Activated naive CD4-positive, alpha-beta T cell treated with Interleukin-2 at 50 U/mL for 16 hours (primary cell): ENCODE measurements at regions not wholly inside any gene's neighbourhood (a gene's known extent, or its start where the extent isn't known, plus 50 kb on each side); places are given as distances from the start of the nearest gene placed in this dataset.
A peak's percentile ranks its signal among the peaks of the same experiment; 100 is the strongest.

Experiments used
- DNase-seq: peaks from one replicate; pipeline ENCODE4 v3.0.0-alpha.2; 2020

DNA sequence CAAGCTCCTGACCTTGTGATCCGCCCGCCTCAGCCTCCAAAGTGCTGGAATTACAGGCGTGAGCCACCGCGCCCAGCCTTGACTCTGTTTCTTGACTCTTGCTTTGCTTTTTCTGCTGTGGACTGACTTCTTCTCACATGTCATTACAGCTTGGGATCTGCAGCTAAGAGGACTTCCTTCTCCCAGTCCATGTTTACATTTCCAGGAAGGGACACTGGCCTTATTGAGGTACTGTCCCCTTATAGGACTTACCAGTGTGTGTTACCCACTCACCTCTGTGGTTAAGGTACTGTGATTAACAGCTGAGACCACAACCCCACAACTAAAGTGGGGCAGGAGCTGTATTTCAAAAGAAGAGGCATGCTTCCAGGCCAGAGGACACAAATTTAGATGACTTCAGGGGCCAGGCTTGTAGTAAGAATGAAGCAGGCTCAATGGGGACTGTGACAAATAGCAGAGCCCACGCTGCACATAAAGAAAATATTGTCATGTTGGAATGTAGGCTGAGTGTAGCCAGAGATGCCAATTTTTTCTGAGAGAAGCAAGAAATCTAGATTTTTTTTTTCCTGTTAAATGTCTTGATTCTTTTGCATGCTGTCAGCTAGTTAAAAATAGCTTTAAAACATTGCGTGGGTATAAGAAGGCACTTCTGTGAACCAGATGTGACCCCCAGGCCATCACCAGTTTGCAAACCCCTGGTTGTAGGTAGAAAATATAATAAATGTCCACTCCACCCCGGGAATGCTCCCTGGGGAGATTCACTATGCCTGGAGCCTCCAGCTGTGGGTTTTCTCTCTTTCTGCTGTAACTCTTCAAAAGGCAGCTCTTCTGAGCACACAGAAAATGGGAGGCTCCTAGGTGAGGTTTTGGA lies 75.0 kb downstream of the PTPDC1 start:
- no peak for DNase-seq

DNA sequence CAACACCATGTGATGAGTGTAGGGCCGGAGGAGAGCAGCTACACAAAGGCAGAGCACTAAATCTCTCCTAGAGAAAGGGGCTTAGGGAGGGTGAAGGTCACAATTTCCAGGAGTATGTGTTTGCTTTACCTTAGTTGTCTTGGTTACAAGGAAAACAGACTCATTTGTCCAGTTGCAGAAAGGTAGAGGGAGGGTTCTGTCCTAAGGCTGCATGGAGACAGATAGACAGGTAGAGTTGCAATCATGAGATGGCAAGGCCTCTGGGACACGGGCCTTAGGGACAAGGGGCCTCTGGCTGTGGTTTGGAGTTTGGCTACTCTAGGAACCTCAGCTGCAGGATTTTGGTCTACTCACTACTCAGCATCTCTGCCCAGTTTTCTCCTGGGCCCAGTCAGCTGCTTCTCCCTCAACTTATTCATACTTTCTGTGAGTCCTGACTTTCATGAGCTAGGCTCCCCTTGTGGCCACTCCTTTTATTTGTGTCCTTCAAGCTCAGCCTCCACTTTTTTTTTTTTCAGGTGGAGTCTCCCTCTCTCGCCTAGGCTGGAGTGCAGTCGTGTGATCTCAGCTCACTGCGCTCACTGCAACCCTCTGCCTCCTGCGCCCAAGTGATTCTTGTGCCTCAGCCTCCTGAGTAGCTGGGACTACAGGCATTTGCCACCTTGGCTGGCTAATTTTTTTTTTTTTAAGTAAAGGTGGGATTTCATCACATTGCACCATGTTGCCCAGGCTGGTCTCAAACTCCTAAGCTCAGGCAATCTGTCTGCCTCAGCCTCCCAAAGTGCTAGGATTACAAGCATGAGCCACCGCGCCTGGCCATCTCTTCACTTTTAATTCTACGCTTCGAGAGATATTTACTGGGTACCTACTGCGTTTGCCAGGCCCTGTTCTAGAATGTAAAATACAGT lies 76.6 kb downstream of the PTPDC1 start:
- no peak for DNase-seq

DNA sequence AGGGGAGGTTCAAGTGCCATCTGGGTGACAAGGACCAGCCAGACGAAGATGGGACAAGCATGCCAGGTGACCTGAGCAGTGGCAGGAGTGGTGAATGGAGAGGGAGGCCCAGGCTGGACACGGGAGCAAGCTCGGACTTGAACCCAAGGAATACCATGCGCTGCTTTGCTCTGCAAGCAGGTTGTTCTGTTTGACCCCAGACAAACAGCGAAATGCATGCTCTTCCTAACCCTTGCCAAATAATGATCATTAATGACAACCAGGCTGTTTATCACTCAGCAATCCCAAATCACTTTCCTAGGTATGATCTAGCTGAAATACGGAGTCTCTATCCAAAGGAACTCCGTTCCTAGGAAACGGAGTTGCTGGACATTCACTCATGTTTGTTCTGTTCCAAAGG lies 77.4 kb downstream of the PTPDC1 start:
- no peak for DNase-seq

DNA sequence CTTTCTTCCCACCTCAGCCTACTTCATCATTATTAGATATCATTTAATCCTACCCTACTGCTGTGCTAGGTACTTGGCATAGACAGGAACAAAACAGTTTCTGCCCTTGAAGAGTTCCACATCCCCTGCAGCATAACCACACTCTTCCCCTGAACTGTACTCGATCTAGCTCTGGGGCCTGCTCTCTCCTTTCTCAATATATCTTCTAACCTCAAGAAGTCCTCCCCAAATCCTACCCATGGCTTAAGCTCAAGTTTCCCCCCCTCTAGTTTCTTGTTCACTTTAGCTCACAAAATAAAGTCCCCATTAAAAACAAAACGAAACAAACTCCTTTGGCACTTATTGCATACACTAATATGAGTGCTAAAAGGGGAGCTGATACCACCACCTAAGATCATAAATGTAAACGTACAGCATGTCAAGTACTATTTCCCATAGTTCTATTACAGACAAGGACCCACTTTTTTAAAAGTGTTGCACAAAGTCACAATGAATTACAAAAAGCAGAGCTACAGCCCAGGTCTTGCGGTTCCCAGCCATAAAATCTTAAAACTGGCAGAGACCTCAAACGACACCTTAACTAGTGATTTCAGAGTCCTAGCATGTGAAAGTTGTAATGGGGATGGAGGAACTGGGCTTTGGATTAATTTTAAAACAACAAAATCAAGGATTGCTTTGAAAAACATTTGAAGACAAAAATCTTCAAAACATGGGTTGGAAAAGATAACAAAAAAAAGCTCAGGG lies 80.7 kb downstream of the PTPDC1 start:
- no peak for DNase-seq

DNA sequence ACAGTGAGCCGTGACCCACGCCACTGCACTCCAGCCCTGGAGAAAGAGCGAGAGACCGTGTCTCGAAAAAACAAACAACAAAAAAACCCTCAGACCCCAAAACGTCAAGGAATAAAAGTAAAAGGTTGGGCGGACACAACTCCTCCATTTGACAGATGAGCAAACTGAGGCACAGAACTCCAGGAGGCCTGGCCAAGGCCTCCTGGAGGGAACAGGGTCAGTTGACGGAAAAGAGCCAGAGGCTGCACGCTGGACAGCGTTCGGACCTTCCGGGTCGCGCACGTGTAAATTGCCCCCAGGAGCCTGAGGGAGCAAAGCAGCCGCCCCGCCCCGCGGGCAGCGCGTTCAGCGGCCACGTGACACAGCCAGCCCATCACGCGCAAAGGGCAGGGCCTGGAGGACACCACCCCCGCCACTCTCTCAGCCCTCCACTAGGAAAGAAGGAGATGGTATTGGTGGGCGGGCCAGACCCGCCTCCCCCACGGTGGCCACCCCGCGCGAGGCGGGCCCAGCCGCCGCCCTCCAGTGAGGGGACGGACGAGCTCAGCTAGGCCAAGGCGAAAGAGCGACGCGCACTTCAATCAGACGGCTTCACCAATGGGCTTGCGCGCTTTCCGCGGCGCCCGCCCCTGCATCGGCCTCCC lies 81.5 kb downstream of the PTPDC1 start:
- peak; percentile 98 for DNase-seq

DNA sequence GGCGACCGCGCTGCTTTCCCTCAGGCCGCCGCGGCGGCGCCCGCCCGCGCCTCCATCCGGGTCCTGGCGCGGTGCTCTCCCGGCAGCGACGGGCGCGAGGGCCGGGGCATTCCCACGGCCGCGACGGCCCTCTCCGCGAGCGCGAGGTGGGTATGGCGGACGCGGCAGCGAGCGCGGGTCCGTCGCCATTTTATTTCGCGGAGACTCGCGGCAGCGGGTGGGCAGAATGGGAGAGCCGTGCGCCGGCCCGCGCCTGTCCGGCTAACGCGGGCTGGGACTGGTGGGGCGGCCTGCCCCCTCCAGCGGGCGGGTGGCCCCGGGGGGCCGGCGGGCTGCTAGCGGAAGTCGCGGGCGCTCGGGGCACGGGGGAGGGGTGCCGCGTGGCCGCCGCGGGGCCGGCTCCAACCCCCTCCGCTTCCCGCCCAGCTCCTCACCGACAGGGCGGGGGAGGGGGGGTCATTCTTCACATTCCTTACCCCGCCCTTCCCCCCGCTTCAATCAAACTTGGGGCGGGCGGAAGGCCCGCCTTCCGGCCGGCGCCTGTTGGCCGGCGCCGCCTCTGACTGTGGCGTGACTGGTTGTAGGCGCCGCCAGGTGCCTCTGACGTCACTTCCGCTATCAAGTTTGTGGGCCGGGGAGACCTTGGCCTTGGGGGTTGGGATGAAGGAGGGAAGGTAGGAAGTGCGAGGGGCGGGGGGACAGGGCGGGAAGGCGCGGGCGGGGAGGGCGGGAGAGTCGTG lies 82.1 kb downstream of the PTPDC1 start:
- DNase-seq = peak; percentile 95

DNA sequence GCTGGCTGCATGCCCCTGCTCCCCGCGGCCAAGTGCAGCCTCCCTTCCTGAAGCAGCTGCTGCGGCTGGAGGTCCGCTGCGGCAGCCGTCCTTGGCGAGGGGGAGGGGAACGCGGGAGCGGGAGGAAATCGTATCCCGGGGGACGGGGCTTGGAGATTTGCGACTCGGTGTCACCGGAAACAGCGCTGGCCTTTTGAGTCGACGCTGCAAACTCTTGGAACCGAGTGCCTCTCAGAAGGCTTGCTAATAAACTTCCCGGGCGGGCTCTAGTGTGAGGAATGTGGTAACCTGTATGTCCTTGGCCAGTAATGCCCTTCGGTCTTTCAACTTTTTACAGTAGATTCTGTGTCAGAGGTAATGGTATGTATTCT lies 82.7 kb downstream of the PTPDC1 start:
- no peak for DNase-seq

DNA sequence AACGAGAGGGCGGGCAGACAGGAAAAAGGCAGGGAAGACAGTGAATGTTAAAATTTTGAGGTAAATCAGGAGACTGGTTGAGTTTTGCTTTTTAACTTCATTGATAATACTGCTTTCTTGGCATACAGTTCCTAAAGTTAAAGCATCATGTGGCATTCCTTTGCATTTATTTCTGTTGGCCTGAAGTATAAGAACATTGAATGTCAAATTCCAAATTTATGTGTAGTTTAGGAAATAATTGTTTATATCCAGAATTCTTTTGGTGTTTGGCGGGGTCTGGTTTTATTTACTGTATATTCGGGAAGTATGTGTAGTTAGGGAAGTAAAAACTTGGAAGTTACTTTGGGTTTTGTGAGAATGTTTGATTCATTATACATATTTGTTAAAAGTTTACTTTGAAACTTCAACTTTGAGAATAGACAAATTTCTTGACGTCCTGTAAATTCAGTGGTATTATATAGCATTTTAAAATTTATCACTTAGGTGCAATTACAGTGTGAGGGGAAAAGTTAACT lies 83.2 kb downstream of the PTPDC1 start:
- no peak for DNase-seq

DNA sequence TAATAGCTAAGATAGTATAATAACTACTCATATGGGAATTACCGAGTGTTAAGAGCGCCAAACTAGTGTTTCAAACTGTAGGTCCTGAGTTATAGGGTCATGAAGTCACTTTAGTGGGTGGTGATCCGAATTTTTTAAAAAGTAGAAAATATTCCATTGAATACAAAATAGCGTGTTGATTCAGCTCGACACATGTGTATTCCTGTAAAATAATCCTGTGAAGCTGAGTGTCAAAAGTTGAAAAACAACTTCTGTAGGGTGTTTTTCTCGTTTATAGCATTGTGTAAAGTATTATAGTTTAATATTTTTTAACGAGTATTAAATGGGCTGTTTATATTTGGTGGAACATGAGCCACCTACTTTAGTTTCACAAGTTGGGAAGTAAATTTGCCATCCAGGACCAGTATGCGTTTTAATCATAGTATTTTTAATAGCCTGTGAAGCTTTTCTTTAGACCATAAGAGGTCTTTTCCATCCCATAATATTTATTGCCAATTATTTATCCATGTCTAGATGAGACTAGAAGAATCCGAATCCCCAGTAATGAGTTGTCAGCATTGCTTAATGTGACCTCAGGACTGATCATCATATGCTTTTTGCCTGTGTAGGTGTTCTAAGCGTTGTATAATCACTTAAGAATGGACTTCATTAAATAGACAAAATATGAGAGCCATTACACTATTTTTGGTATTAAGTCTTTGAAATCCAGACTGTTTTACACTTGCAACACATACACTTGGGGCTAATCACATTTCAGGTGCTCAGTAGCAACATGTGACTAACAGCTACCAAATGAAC lies 84.1 kb downstream of the PTPDC1 start:
- no peak for DNase-seq

DNA sequence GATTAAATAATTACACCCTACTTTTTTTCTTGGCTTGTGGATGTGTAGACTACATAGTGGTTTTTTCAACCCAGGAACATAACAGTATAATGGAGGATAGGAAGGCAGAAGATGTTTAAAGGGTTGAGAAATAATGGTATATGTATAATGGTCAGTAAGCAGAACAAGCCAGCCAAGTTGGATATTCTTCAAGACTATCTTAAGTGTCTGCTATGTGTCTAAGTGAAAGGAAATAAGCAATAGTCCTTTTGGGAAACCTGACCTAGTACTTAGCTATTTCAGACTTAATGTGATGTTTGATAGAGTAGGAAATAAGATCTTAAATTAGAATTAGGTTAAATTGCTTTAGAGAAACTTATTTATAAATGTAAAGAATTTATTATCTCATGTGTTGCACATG lies 85.7 kb downstream of the PTPDC1 start:
- no peak for DNase-seq

DNA sequence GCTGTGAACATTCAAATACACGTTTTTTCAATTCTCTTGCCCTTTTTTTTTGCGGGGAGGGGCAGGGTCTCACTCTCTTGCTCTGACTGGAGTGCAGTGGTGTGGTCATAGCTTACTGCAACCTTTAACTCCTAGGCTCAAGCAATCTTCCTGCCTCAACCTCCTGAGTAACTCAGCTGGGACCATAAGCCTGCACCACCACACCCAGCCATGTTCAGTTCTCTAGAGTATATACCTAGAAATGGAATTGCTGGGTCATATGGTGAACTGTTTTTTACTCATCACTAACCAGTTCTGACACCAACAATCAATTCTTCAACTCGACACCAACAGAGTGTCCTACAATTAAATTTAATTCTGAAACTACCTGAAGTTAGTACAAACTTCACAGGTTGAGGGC lies 85.5 kb upstream of the ZNF169 start:
- DNase-seq = peak; percentile 25

DNA sequence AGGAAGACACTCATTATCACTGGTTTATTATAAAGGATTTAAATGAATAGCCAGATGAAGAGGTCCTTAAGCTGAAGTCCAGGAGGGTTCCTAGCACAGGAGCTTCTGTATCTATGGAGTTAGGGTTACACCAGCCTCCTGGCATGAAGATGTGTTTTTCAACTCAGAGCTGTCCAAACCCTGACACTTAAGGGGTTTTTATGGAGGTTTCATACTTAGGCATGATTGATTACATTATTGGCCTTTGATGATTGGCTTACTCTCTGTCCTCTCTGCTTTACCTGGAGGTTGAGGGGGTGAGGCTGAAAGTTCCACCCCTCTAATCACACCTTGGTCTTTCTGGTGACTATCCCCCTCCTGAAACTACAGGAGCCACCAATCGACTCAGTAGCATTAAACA lies 84.9 kb upstream of the ZNF169 start:
- DNase-seq = no peak

DNA sequence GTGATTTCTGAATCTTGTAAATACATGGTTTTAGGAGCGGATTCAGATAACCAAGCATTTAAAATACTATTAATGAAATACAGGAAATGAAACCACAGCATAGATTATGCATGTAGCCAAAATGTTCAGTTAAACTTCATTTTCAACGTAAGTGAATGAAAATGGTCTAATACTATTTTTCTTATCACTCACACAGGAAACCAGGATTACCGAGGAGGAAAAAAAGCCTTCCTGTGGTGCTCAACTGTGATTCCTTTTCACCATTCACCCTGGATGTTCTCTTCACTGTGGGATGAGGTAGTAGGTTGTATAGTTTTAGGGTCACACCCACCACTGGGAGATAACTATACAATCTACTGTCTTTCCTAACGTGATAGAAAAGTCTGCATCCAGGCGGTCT lies 83.4 kb upstream of the ZNF169 start:
- no peak for DNase-seq

DNA sequence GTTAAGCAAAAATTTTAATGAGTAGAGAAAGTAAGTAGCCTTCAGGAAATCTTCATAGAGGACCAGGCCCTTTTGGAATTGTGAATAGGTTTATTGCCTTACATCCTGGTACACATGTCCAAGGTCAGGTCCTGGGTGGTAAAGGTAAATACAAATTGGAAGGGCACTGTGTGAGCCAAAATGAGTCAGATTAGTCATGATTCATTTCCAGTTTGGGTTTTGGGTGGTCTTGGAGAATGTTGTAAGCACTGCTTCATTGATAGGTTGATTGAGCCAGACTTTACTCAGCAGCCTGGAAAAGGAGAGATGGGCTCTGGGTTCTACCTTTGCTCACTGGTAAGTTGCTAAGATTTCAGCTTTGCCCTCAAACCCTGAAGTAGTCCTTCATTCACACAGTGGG lies 82.5 kb upstream of the ZNF169 start:
- no peak for DNase-seq

DNA sequence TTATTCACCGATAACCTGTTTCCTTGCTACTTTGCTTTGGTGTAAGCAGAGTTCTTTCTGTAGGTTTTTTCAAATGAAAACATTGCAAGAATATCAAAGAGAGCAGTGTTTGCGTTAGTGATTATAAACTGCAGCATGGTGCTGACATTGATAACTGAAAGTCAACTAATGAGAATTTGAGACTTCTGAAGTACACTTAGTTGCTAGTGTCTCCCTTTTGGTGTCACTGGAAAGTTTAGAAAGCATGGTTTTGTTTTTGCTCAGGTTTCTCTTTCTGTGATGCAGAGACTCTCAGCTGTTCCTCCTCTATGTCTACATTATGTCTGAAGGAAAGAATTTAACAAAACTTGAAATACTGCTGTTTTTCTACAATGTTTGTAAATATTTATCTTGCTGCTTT lies 80.2 kb upstream of the ZNF169 start:
- DNase-seq = no peak

DNA sequence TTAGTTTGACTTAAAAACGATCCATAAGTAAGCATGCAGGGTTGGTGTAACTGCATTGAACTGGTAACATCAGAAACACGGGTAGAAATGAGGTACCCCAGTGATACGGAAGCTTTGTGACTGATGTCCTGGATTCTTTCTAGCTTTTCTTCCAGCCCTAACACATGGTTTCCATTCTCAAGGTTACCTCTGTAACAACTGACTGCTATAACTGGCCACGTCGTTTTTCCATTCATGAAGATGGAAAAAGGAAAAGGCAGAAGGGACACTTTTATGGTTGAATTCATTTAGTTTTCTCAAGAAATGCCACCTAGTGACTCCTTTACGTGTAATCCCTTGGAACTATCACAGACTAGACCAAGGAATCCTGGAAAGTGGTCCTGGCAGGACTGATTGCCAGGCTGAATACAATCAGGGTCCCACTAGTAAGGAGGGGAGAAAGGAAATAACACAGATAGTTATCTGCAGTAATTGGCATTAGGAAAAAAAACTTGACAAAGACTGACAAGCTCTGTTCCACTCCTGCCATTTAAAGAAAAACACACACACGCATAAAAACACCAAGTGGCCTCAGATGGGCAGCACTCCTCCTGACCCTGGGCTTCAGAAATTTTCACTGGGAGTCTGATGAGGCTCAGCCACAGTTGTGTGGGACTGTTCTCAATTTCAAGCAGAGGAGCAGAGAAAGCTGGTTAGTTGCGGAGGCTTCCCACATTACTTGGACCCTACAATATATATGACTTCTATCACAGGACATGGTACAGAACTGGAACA lies 77.5 kb upstream of the ZNF169 start:
- no peak for DNase-seq

DNA sequence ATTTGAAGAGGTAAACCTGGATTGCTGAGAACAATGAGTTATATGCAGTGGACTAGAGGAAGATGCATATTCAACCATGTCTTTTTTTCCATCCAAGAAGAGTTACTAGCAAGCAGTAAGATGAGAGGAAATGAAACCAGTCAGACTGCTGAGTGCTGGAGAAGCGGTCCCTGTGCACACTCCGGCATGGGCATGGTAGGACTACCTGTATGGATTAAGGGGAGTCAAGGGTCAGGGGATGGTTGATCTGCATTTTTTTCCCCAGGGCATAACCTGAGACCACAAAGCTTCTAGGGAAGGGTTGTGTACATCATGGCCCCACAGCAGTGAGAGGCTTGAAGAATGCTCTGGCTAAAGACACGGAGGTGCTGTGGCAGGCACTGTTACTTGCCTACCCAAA lies 76.6 kb upstream of the ZNF169 start:
- DNase-seq = no peak

DNA sequence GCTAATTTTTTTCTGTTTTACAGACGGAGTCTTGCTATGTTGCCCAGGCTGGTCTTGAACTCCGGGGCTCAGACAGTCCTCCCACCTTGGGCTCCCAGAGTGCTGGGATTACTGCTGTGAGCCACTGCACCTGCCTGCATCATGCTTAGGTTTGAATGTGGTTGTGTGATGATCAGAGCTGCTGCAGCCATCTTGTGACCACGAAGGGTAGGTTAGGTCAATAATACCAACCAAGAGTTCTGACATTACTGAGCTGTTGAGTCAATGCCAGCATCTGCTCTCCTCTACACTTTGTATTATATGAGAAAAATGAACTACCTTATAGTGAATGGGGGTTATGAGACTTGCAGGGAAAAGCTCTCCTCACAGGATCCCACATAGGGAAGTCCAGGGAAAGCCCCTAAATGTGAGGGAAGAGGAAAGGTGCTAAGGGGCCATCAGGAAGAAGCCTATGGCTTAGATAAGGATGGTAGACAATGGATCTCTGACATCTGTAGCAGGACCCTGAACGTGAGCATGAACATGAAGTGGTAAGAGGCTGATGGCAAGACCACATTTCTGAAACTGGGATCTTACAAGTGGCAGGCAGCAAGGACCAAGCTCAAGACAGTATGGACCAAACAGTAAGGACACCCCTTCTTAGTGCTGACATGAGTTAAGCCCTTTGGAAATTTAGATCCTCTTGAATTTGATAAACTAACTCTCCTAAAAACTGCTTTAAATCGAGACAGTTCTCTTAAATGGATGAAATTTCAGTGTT lies 75.7 kb upstream of the ZNF169 start:
- no peak for DNase-seq

DNA sequence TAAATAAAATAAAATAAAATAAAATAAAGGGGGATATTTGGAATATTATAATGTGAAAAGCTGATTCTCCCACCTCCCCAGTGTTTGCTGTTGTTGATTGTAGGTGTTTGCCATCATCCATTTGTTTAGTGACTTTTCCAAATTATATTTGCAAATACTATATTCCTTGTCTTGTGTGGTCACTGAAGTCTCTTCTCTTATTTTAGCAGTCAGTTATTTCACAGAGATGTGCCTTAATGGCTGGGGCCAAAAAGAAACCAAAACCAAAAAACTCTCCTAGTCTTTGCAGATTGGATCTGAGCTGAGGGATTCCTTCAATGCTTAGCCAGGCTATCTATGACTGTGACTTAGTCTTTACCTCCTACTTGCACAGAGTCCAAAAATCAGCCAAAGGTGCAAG lies 70.9 kb upstream of the ZNF169 start:
- DNase-seq = no peak
